OCI-LY7 (cell line): ENCODE measurements at regions not wholly inside any gene's neighbourhood (a gene's known extent, or its start where the extent isn't known, plus 50 kb on each side); places are given as distances from the start of the nearest gene placed in this dataset.

ENCODE experiments used
- BruUV-seq: library from RNA; stranded (reverse); fragments of 400-500 nt; replicated peaks from 2 replicates; lab custom pipeline; 2021; lab: Mats Ljungman, UMichigan
- CTCF ChIA-PET: fragments of 300-600 bp; sonication (Branson Sonifier 250); formaldehyde crosslinking; loops from one replicate; lab custom pipeline; 2022; ENCODE audit warnings: antibody characterized with exemption; ENCODE audit not compliant: unreplicated experiment; lab: Charles Lee
- POLR2A ChIA-PET: fragments of 300-600 bp; sonication (Branson Sonifier 250); formaldehyde crosslinking; loops from one replicate; lab custom pipeline; 2022; ENCODE audit warnings: antibody characterized with exemption; lab: Charles Lee
- DNase-seq: peaks from one replicate; pipeline ENCODE4 v3.0.0-alpha.2; 2015; ENCODE audit warnings: low spot score
- H2AFZ ChIP-seq: fragments of 200-600 bp; sonication (generic), shearing (Covaris generic); 2 replicates; pipeline ENCODE4 v1.6.1; 2014; ENCODE audit warnings: mild to moderate bottlenecking, antibody characterized with exemption, low read length, moderate library complexity
- H3K27ac ChIP-seq: fragments of 200-600 bp; sonication (generic); 2 replicates; pipeline ENCODE4 v1.5.1; 2014; ENCODE audit warnings: mixed run types, low read depth, mild to moderate bottlenecking, moderate library complexity, low read length, inconsistent platforms; ENCODE audit not compliant: poor library complexity, severe bottlenecking
- H3K36me3 ChIP-seq: fragments of 200-600 bp; sonication (generic); 2 replicates; pipeline ENCODE4 v1.6.1; 2014; ENCODE audit warnings: mild to moderate bottlenecking, antibody characterized with exemption, low read length, moderate library complexity, mixed read lengths; ENCODE audit not compliant: insufficient read depth
- H3K4me1 ChIP-seq: fragments of 200-600 bp; sonication (generic); 2 replicates; pipeline ENCODE4 v1.5.1; 2014; ENCODE audit warnings: mild to moderate bottlenecking, low read length; ENCODE audit not compliant: insufficient read depth, poor library complexity, severe bottlenecking
- H3K4me2 ChIP-seq: fragments of 200-600 bp; sonication (generic); 2 replicates; pipeline ENCODE4 v1.6.1; 2014; ENCODE audit warnings: mild to moderate bottlenecking, low read length
- H3K4me3 ChIP-seq: fragments of 200-600 bp; sonication (generic); 2 replicates; pipeline ENCODE4 v1.5.1; 2014; ENCODE audit warnings: mild to moderate bottlenecking, low read depth, low read length; ENCODE audit not compliant: poor library complexity, severe bottlenecking
- H3K79me2 ChIP-seq: fragments of 200-600 bp; sonication (generic); 2 replicates; pipeline ENCODE4 v1.6.1; 2016; ENCODE audit warnings: low read depth, mild to moderate bottlenecking, low read length, moderate library complexity, mixed read lengths; ENCODE audit not compliant: insufficient read depth
- H3K9me2 ChIP-seq: fragments of 200-600 bp; sonication (generic); 2 replicates; pipeline ENCODE4 v1.6.1; 2016; ENCODE audit warnings: mild to moderate bottlenecking, low read length, mixed read lengths; ENCODE audit not compliant: insufficient read depth
- H3K9me3 ChIP-seq: fragments of 200-600 bp; sonication (generic); 2 replicates; pipeline ENCODE4 v1.6.1; 2014; ENCODE audit warnings: mild to moderate bottlenecking, mixed run types, low read length, mixed read lengths
- H4K20me1 ChIP-seq: fragments of 200-600 bp; sonication (generic); 2 replicates; pipeline ENCODE4 v1.6.1; 2014; ENCODE audit warnings: mild to moderate bottlenecking, antibody characterized with exemption, low read length, moderate library complexity, mixed read lengths; ENCODE audit not compliant: insufficient read depth
- CTCF ChIP-seq: fragments of 200-600 bp; sonication (generic); conservative IDR thresholded peaks from 2 replicates; pipeline ENCODE4 v1.5.1; 2014; ENCODE audit warnings: mild to moderate bottlenecking, antibody characterized with exemption, low read length, moderate library complexity, mixed read lengths
- EZH2phosphoT487 ChIP-seq: fragments of 200-600 bp; sonication (generic); IDR thresholded peaks from 2 replicates; pipeline ENCODE4 v1.6.1; 2018; ENCODE audit warnings: low read depth, borderline replicate concordance, mild to moderate bottlenecking, mixed run types, antibody characterized with exemption, low read length, moderate library complexity, mixed read lengths
- intact Hi-C: fragments of 100-400 bp; cut with micrococcal nuclease; formaldehyde crosslinking; loops from one replicate; pipeline ENCODE4 v1.10.0; 2022; ENCODE audit not compliant: unreplicated experiment

GRCh38 chrX:115364670-115365069 is 75.2 kb downstream of the LUZP4 start:
- intact Hi-C loops = no loop called here
- no peak for DNase-seq
- ChIA-PET POLR2A (no interaction called here), CTCF (no interaction called here)
- H2AFZ ChIP-seq = no peak overlapping the region
- BruUV-seq = no TSS peak
- TF ChIP-seq EZH2phosphoT487 (no peak), CTCF (no peak)
- H3K4me2 ChIP-seq = no peak overlapping the region
- H3K36me3 ChIP-seq = no peaks in the 10 kb centered on the region
- H3K9me2 ChIP-seq = no peaks in the 10 kb centered on the region
- no peak overlapping the region for H3K4me3 ChIP-seq
- H3K27ac ChIP-seq = no peak overlapping the region
- no peaks in the 10 kb centered on the region for H3K9me3 ChIP-seq
- H4K20me1 ChIP-seq = no peaks in the 10 kb centered on the region
- no peaks in the 10 kb centered on the region for H3K4me1 ChIP-seq
- H3K79me2 ChIP-seq = no peaks in the 10 kb centered on the region

GRCh38 chrX:115366535-115366934 is 77.0 kb downstream of the LUZP4 start:
- Histone ChIP-seq H3K4me2 (no peak overlapping the region), H4K20me1 (no peaks in the 10 kb centered on the region)

GRCh38 chrX:115367455-115367854 is 77.9 kb downstream of the LUZP4 start:
- H3K27ac ChIP-seq = no peak overlapping the region
- no peak overlapping the region for H3K4me3 ChIP-seq
- H2AFZ ChIP-seq = no peak overlapping the region
- H3K4me2 ChIP-seq = no peak overlapping the region
- H3K36me3 ChIP-seq = no peaks in the 10 kb centered on the region
- no peaks in the 10 kb centered on the region for H4K20me1 ChIP-seq
- no peaks in the 10 kb centered on the region for H3K9me2 ChIP-seq
- DNase-seq = no peak
- TF ChIP-seq CTCF (no peak), EZH2phosphoT487 (no peak)
- POLR2A ChIA-PET = no interaction called here
- H3K9me3 ChIP-seq = no peaks in the 10 kb centered on the region
- CTCF ChIA-PET = no interaction called here
- no TSS peak for BruUV-seq
- no peaks in the 10 kb centered on the region for H3K4me1 ChIP-seq
- H3K79me2 ChIP-seq = no peaks in the 10 kb centered on the region
- intact Hi-C loops = no loop called here

More at GRCh38 chrX:115366535-115366934, 77.0 kb downstream of the LUZP4 start:
- Histone ChIP-seq H2AFZ (no peak overlapping the region), H3K9me2 (no peaks in the 10 kb centered on the region), H3K4me3 (no peak overlapping the region), H3K9me3 (no peaks in the 10 kb centered on the region), H3K27ac (no peak overlapping the region), H3K4me1 (no peaks in the 10 kb centered on the region), H3K36me3 (no peaks in the 10 kb centered on the region), H3K79me2 (no peaks in the 10 kb centered on the region)
- no TSS peak for BruUV-seq
- DNase-seq = no peak
- CTCF ChIA-PET = no interaction called here
- POLR2A ChIA-PET = no interaction called here
- intact Hi-C loops = no loop called here
- no peak for TF ChIP-seq EZH2phosphoT487
- TF ChIP-seq CTCF = no peak
